ENCODE measurements at regions not wholly inside any gene's neighbourhood (a gene's known extent, or its start where the extent isn't known, plus 50 kb on each side); places are given as distances from the start of the nearest gene placed in this dataset.

DNA sequence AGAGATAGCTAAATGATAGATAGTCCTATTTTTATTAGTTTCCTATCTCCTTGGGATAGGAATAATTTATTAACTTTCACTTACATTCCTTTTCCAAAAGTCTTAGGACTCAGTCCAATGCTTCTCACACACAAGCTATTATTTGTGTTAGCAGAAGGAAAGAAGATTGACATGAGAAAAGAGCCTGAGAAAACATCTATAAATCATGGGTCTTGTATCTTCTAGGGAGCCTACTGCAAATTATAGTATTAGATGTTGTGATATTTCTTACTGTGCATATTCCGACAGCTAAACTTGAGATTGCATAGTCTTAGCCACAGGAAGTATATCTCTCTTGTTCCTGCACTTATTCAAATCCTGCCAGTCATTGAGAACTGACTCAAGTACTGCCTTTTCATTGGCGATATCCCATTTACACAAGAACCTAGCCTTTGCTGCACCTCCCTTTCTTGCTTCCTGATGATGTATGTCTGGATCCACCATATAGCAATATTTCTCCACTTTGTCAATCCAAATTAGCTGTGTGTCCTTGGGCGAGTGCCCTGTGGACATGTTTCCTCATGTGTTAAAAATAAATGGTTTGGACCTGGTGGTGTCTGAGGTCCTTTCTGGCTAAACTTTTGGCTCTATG, 245.1 kb upstream of the LMCD1 start:
- TF ChIP-seq TAF1 (IDR thresholded peaks at IDR 0.05; ENCODE audit: low read depth, low read length) (no peak), POLR2A (IDR thresholded peaks at IDR 0.05; ENCODE audit: low read depth, low read length) (no peak), POLR2AphosphoS5 (IDR thresholded peaks at IDR 0.05; ENCODE audit: low read depth, low read length) (no peak), POU2F2 (IDR thresholded peaks at IDR 0.05; ENCODE audit: low read depth, low read length) (no peak), SPI1 (IDR thresholded peaks at IDR 0.05; ENCODE audit: low read depth, low read length) (no peak)

Measured in GM12891 (cell line).